Kasumi-1 (cell line): ENCODE measurements at regions not wholly inside any gene's neighbourhood (a gene's known extent, or its start where the extent isn't known, plus 50 kb on each side); places are given as distances from the start of the nearest gene placed in this dataset.
"Not testable (repeated sequence)": the region's sequence is repeated elsewhere in the genome, so short reads cannot be mapped to it uniquely, and the experiment has no call there.

Experiments
- DNase-seq, 2 experiments: peaks; one replicate each; lab custom pipeline; 2025; lab: John Stamatoyannopoulos, UW

DNA sequence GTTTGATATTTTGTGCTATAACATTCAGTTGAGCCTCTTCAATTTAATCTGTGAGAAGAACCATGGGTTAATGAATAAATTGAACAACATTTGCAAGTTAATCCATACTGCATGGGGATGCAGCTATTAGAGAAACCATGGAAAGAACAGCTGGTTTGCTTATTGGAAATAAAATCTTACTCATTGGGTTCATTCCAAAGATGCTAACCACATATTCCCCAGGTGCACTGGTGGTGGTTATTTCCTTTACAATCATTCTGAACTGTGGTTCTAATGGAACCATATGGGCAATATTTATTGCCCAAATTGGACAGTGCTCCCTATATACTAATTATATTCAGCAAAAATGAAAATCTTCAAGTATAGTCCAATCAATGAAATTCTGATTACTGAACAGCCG is 1200.4 kb upstream of the CDH2 start:
- DNase-seq, result no peak

DNA sequence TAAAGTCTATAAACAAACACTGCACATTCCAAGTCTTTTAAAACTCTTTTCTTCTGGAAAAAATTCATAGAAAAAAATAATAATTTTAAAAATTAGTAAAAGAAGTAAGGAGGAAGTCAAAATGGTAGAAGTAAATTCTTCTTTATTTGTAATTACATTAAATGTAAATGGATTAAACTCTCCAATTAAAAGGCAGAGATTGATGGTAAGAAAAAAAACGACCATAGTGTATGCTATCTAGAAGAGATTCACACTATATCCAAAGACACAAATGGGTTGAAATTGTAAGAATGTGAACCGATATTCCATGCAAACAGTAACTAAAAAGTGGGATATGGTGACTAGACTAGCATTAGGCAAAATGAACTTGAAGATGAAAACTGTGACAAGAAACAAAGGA is 1196.1 kb upstream of the CDH2 start:
- DNase-seq, result no peak

GRCh38 chr18:29361843-29362242 is 1184.9 kb upstream of the CDH2 start:
- no peak for DNase-seq

GRCh38 chr18:29360659-29361058 is 1183.7 kb upstream of the CDH2 start:
- not testable (repeated sequence) for DNase-seq

- not testable (repeated sequence) for DNase-seq
Measured at GRCh38 chr18:29359222-29359621, 1182.3 kb upstream of the CDH2 start.

DNA sequence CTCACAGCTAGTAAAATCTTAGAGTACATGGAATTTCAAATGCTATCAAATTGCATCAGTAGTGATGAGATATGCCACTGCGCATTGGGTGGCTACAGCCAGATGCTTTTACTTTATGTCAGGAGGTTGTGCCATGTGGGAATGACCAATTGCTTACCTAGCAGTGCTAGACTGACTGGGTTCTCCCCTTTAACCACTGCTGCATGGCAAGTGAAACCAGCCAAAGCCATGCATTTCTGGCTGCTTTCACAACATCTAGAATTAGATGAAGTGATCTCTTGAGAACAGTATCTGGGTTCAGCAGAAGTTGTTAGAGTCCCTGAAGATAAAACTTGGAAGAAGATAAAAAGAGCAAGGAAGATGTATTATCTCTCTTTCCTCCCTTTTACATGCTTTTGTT is 1174.2 kb upstream of the CDH2 start:
- DNase-seq, result no peak

DNA sequence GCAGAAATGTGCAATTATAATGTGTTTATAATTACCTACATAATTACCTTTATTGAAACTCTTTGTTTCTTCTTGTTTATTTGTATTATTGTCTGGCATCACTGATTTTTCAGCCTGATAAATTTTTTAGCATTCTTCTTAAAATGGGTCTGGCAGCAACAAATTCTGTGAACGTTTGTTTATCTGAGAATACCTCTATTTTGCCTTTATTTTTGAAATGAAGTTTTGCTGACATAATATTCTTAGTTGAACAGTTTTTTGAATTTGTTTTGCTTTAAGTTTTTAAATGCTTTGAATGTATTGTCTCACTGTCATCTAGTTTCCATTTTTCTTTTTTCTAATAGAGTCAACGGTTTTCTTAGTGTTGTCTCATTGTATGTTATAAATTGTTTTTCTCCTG is 1152.0 kb upstream of the CDH2 start:
- no peak for DNase-seq

GRCh38 chr18:29326214-29326613 is 1149.3 kb upstream of the CDH2 start:
- DNase-seq, result no peak

DNA sequence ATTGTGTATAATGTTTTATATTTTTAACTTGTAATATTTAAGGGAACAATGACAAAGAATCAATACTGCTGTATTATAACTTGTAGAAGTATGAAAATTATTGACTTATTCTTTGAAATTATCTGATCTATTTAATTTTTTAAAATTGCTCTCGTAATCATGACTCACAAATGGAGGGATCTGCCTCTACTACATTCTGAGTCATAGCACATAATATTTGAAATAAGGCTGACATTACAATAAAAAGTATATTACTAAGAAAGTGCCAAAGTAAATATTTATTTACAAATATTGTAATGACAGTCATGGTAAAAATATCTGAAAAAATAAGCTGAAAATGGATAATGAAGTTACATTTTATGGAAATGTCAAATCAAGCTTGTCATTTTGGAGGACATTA is 1144.6 kb upstream of the CDH2 start:
- DNase-seq, result no peak

DNA sequence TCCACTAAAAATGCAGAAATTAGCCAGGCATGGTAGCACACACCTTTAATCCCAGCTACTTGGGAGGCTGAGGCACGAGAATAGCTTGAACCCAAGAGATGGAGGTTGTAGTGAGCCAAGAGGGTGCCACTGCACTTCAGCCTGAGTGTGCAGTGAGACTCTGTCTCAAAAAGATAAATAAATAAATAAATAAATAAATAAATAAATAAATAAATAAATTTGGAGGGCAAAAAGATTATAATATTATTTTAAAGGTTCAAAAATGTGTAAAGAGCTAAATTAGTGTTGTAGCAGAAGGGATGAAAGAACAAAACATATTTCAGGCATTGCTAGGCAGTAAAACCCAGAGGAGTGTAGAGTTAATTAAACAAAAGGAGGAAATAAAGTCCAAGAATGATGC is 1136.4 kb upstream of the CDH2 start:
- no peak for DNase-seq

DNA sequence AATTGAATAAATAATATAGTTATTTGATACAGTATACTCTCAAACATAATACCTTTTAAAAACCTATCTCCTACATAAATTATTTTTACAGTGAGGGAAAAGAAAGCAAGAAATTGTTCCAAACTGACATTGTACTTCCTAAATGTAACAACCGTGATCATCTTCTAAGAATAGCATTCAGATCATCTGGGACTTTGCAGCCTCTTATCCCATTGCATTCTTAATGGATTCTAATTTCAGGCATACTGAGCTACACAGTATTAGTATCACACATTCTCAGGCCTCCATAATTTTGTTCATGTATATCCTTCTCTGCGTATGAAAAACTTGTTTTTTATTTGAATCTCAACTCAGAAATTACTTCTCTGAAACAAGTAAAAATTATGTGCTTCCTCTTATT is 1134.7 kb upstream of the CDH2 start:
- no peak for DNase-seq

DNA sequence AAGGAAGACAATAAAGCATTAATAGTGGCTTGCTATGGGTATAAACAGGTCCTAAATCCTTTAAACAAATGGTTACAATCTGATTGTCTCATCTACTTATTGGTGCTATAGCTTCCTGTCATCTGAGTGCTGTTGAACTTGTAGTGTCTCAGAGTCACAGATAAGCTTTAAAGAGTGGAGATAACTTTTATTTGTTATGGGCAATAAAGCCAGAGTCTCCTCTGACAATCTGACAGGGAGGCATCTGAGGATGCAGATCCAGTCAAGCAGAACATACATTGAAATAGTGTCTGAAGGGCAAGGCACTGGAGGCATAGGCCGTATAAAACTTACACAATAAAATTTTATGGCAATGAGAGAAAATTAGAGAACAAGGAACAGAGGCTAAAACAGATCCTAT is 1132.4 kb upstream of the CDH2 start:
- no peak for DNase-seq

GRCh38 chr18:29307982-29308381 is 1131.1 kb upstream of the CDH2 start:
- DNase-seq, result no peak

DNA sequence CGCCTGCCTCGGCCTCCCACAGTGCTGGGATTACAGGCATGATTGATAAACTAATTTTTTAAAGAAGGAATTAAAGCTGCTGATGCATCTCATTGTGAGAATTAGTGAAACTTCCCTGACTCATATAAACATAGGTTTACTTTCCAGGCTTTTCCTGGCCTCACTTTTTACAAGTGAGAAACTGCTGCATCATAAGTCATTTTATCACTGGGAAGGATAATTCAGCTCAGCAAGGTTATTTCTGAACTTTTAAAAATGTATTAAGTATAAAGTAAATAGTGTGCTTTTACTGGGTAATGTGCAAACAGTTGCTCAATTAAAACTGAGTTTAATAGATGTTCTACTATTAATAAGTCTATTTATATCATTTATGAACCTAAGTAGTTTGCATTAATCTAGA is 1130.3 kb upstream of the CDH2 start:
- DNase-seq, result no peak

DNA sequence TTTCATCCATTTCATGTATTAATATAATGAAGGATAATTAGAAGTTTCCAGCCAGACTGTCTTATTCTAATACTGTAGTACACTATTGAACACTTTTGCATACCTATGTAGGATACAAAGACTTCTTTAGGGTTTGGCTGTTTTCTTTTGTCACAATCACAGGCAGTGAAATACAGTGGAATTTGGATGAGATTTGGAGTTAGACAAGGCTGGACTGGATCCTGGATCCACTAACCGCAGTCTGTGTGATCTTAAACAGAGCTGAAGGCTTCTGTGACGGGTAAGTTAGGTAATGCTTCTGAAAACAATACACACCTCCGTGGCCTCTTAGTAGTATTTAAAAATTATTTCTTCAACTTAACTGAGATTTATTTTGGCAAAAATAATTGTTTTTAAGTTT is 1128.6 kb upstream of the CDH2 start:
- DNase-seq, result no peak

- no peak for DNase-seq
Measured at GRCh38 chr18:29301048-29301447, 1124.1 kb upstream of the CDH2 start.

GRCh38 chr18:29285471-29285870 is 1108.5 kb upstream of the CDH2 start:
- DNase-seq, result no peak

GRCh38 chr18:29271501-29271900 is 1094.6 kb upstream of the CDH2 start:
- no peak for DNase-seq

DNA sequence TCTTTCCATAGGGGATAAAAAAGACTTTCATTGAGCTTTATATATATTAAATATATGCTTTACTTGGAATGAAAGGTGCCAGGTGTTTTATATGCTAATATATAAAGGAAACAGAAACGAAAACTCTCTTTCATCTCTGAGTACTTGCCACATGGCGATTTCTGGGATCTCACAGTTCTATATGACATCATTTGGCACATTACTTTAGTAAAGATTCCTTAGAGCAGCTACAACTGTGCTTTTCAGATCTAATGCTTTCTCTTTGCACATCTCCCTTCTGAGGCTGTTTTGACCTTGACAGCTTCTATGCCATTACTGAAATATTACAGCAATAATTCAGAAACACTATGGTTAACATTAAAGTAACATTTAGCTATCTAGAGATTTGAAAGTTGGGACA is 1082.9 kb upstream of the CDH2 start:
- no peak for DNase-seq

GRCh38 chr18:29254123-29254522 is 1077.2 kb upstream of the CDH2 start:
- no peak for DNase-seq

GRCh38 chr18:29251681-29252080 is 1074.8 kb upstream of the CDH2 start:
- no peak for DNase-seq

GRCh38 chr18:29250843-29251242 is 1073.9 kb upstream of the CDH2 start:
- DNase-seq, result no peak

DNA sequence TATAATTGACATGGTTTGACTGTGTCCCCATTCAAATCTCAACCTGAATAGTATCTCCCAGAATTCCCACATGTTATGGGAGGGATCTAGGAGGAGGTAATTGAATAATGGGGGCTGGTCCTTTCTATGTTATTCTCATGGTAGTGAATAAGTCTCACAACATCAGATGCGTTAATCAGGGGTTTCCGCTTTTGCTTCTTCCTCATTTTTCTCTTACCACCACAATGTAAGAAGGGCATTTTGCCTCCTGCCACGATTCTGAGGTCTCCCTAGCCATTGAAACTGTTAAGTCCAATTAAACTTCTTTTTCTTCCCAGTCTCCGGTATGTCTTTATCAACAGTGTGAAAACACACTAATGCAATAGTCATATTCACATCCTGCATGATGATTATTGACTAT is 1073.3 kb upstream of the CDH2 start:
- peak; percentile 74 to 76 for DNase-seq

DNA sequence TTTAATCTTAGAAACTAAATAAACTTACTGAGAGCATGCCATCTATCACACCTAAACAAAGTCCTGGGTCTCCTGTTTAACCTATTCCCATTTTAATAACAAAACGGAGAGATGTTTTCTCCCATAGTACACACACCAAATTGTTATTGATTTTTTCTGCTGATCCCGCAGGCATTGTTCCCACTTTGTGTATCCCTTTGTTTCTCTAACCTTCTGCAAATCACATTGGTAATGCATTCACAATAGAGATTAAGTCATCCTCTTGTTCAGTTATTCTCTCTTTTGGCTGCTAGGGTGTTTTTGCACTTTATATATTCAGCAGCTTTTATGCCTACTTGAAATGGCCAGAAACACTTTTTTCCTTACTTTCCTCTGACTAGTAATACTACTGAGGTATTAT is 1071.9 kb upstream of the CDH2 start:
- DNase-seq, result no peak

GRCh38 chr18:29241199-29241598 is 1064.3 kb upstream of the CDH2 start:
- DNase-seq, result no peak
